ENCODE measurements at regions not wholly inside any gene's neighbourhood (a gene's known extent, or its start where the extent isn't known, plus 50 kb on each side); places are given as distances from the start of the nearest gene placed in this dataset.
"Not testable (repeated sequence)": the region's sequence is repeated elsewhere in the genome, so short reads cannot be mapped to it uniquely, and the experiment has no call there.

DNA sequence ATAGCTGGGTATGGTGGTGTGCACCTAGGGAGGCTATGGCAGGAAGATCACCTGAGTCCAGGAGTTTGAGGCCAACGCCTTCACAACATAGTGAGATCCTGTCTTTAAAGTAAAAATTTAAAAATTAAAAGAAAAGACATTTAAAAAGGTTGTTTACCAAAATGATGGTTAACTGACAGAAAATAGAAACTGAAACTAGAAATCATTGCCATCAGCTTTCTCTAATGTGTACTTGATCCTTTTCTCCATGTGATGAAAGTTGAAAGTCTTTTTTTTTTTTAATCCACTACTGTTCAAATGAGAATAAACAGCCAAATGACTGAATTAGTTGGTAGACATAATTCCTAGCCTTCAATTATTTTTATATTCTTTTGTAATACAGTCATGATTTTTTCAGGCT, 75.1 kb upstream of the PARP8 start:
- H3K9ac ChIP-seq (replicated peaks in 1 of 4; ENCODE audit: extremely low read depth in 1 of 4, low read depth in 3 of 4, low read length in 3 of 4); H2BK15ac ChIP-seq (ENCODE audit: low read length); H3K27ac ChIP-seq (ENCODE audit: low read depth, low read length); H3K4me2 ChIP-seq (ENCODE audit: insufficient read depth in 1 of 2, low read depth in 2 of 2, low read length in 2 of 2); H3K23me2 ChIP-seq (ENCODE audit: low read depth, low read length); H3K36me3 ChIP-seq (ENCODE audit: control insufficient read depth in 2 of 4, insufficient read depth in 4 of 4, low read length in 3 of 4); H4K8ac ChIP-seq (ENCODE audit: extremely low read depth, insufficient read depth, low read length); H2BK120ac ChIP-seq (replicated peaks; ENCODE audit: low read depth, low read length); FAIRE-seq; H4K91ac ChIP-seq (replicated peaks; ENCODE audit: insufficient read length, low read length); H2BK12ac ChIP-seq (ENCODE audit: low read depth, low read length); H3K4ac ChIP-seq (replicated peaks; ENCODE audit: insufficient read length, low read depth, low read length); H3K4me1 ChIP-seq (replicated peaks in 1 of 4; ENCODE audit: control insufficient read depth in 3 of 4, insufficient read depth in 4 of 4, low read length in 3 of 4); POLR2A ChIA-PET (ENCODE audit: partially characterized antibody); H4K5ac ChIP-seq (ENCODE audit: insufficient read length, low read depth, low read length); H3K4me3 ChIP-seq (ENCODE audit: extremely low read depth in 1 of 4, insufficient read depth in 2 of 4, low read depth in 3 of 4, low read length in 4 of 4); H3K56ac ChIP-seq (replicated peaks; ENCODE audit: insufficient read length, low read depth, low read length); H3K79me1 ChIP-seq (ENCODE audit: low read depth, low read length); H2BK20ac ChIP-seq (ENCODE audit: low read length); H2AK5ac ChIP-seq (ENCODE audit: low read depth, low read length); H3K9me3 ChIP-seq (ENCODE audit: insufficient read depth in 2 of 2, low read depth in 1 of 2, low read length in 1 of 2); H3K23ac ChIP-seq (ENCODE audit: insufficient read length); DNase-seq (ENCODE audit: low read depth in 1 of 2, low spot score in 2 of 2); H3K14ac ChIP-seq (ENCODE audit: insufficient read length); H2BK5ac ChIP-seq (ENCODE audit: low read depth, low read length); H3K79me2 ChIP-seq (ENCODE audit: control insufficient read depth in 1 of 2, insufficient read depth in 2 of 2, low read length in 2 of 2); CTCF ChIA-PET (ENCODE audit: partially characterized antibody); H4K20me1 ChIP-seq (replicated peaks in 1 of 2; ENCODE audit: control insufficient read depth in 1 of 2, insufficient read depth in 2 of 2, low read length in 2 of 2); H2AFZ ChIP-seq (ENCODE audit: low read length); H3K27me3 ChIP-seq (replicated peaks in 1 of 4; ENCODE audit: control insufficient read depth in 3 of 4, extremely low read depth in 1 of 4, insufficient read depth in 3 of 4, low read length in 3 of 4); H3K18ac ChIP-seq (ENCODE audit: extremely low read depth, low read length): not testable (repeated sequence)
- 86% methylated on average over 1 of the region's 1 CpG; no CpG with 5 or more reads in 1 of the 2 experiments for WGBS, 2 experiments (ENCODE audit: extremely low coverage in 1 of 2, insufficient coverage in 1 of 2, insufficient read length in 1 of 2, insufficient replicate concordance in 2 of 2, low coverage in 1 of 2, low lambda C conversion rate in 2 of 2, missing lambda C conversion rate in 1 of 2)
